K562 (cell line): ENCODE measurements at regions not wholly inside any gene's neighbourhood (a gene's known extent, or its start where the extent isn't known, plus 50 kb on each side); places are given as distances from the start of the nearest gene placed in this dataset.

Experiments
- ATAC-seq: fragments of 200-7000 bp; cut with Tn5 transposase; 3 replicates; pipeline ENCODE4 v1.9.1; 2020; ENCODE audit warnings: moderate library complexity
- BruUV-seq: library from RNA; stranded (reverse); fragments of 400-500 nt; replicated peaks from 2 replicates; lab custom pipeline; 2021; lab: Mats Ljungman, UMichigan
- CTCF ChIA-PET: fragments of 300-600 bp; formaldehyde crosslinking; extraction: SDS; loops from one replicate; lab custom pipeline; 2021; ENCODE audit warnings: low intra/inter-chr PET ratio; lab: Yijun Ruan, JAX
- POLR2A ChIA-PET: fragments of 300-600, 350-650 bp; sonication (Branson Sonifier 250); formaldehyde crosslinking; extraction: SDS; loops from one replicate; lab custom pipeline; 2021; ENCODE audit warnings: antibody characterized with exemption, inconsistent platforms; lab: Yijun Ruan, JAX
- DNase-seq, 4 experiments: peaks; one replicate each; pipeline versions ENCODE4 v3.0.0 to v3.0.0-alpha.2; 2011 to 2018; ENCODE audit warnings: low spot score in 3 of 4, mixed read lengths in 3 of 4; ENCODE audit errors: extremely low read depth in 1 of 4
- FAIRE-seq: peaks from 2 replicates; lab custom pipeline; 2011; peaks lifted over from hg19 to GRCh38; lab: Jason Lieb, UNC
- H2AFZ ChIP-seq: 2 replicates; pipeline ENCODE4 v1.6.0; 2011; ENCODE audit warnings: low read depth, low read length, control low read depth, inconsistent platforms
- H3K27ac ChIP-seq: fragments of 200-600 bp; 3 replicates; pipeline ENCODE4 v1.8.0; 2011; ENCODE audit warnings: low read depth, mild to moderate bottlenecking, control low read depth, inconsistent platforms, low read length, moderate library complexity, mixed read lengths; ENCODE audit errors: extremely low read depth
- H3K27me3 ChIP-seq, 2 experiments: fragments of 300-600 bp in 1 of 2; 2 replicates in 1 of 2; 3 replicates in 1 of 2; pipeline versions ENCODE4 v1.6.0 to v1.8.0; 2011; ENCODE audit warnings: inconsistent platforms in 2 of 2, low read length in 2 of 2, mild to moderate bottlenecking in 1 of 2, mixed read lengths in 1 of 2, moderate library complexity in 1 of 2; ENCODE audit not compliant: control insufficient read depth in 2 of 2, insufficient read depth in 2 of 2
- H3K36me3 ChIP-seq: fragments of 300-600 bp; 3 replicates; pipeline ENCODE4 v1.8.0; 2011; ENCODE audit warnings: mild to moderate bottlenecking, low read length, inconsistent platforms; ENCODE audit not compliant: control insufficient read depth, insufficient read depth
- H3K4me1 ChIP-seq, 2 experiments: fragments of 200-600 bp in 1 of 2; replicated peaks in 1 of 2; 2 replicates in 1 of 2; 3 replicates in 1 of 2; pipeline versions ENCODE4 v1.5.1 to v1.8.0; 2011; ENCODE audit warnings: inconsistent platforms in 2 of 2, low read length in 2 of 2, mild to moderate bottlenecking in 1 of 2, mixed read lengths in 1 of 2, moderate library complexity in 1 of 2; ENCODE audit not compliant: control insufficient read depth in 2 of 2, insufficient read depth in 2 of 2
- H3K4me2 ChIP-seq: 2 replicates; pipeline ENCODE4 v1.6.1; 2011; ENCODE audit warnings: low read length, control low read depth, inconsistent platforms, mixed read lengths; ENCODE audit not compliant: insufficient read depth
- H3K4me3 ChIP-seq: fragments of 200-600 bp; sonication (generic), shearing (Covaris generic); 2 replicates; pipeline ENCODE4 v1.5.1; 2016; ENCODE audit warnings: control low read depth, inconsistent platforms
- H3K79me2 ChIP-seq: fragments of 200-600 bp; 3 replicates; pipeline ENCODE4 v1.8.0; 2011; ENCODE audit warnings: low read length, inconsistent platforms; ENCODE audit not compliant: control insufficient read depth, insufficient read depth
- H3K9ac ChIP-seq, 2 experiments: 2 replicates each; pipeline versions ENCODE4 v1.6.0 to v1.6.1; 2011; ENCODE audit warnings: low read depth in 2 of 2, low read length in 2 of 2, control low read depth in 1 of 2, inconsistent platforms in 1 of 2, mild to moderate bottlenecking in 1 of 2, mixed read lengths in 1 of 2; ENCODE audit not compliant: insufficient read depth in 1 of 2
- H3K9me1 ChIP-seq: one replicate; pipeline ENCODE4 v1.6.0; 2011; ENCODE audit warnings: inconsistent platforms, mild to moderate bottlenecking, low read length, moderate library complexity; ENCODE audit not compliant: control insufficient read depth, insufficient read depth
- H3K9me3 ChIP-seq: replicated peaks from 2 replicates; pipeline ENCODE4 v1.5.1; 2011; ENCODE audit warnings: low read depth, low read length, inconsistent platforms; ENCODE audit not compliant: control insufficient read depth, insufficient read depth
- H4K20me1 ChIP-seq: replicated peaks from 2 replicates; pipeline ENCODE4 v1.6.1; 2011; ENCODE audit warnings: low read length, inconsistent platforms, mixed read lengths; ENCODE audit not compliant: control insufficient read depth, insufficient read depth
- KAT2B ChIP-seq: IDR thresholded peaks from one replicate; pipeline ENCODE4 v1.6.1; 2012; ENCODE audit warnings: low read depth, mild to moderate bottlenecking, control low read depth, inconsistent platforms, low read length, moderate library complexity
- MYNN ChIP-seq, 2 experiments: sonication (generic); formaldehyde crosslinking in 1 of 2; IDR thresholded peaks; 2 replicates each; pipeline versions ENCODE4 v1.5.0 to v1.6.1; 2016 to 2020; ENCODE audit warnings: antibody characterized with exemption in 1 of 2, missing genetic modification reagents in 1 of 2
- NFYB ChIP-seq: IDR thresholded peaks from 2 replicates; pipeline ENCODE4 v1.6.1; 2011; ENCODE audit warnings: mild to moderate bottlenecking, moderate library complexity; ENCODE audit not compliant: insufficient read length; ENCODE audit errors: extremely low read depth
- SAP30 ChIP-seq: fragments of 200-600 bp; sonication (generic); IDR thresholded peaks from 2 replicates; pipeline ENCODE4 v1.6.1; 2012; ENCODE audit warnings: borderline replicate concordance, low read depth, mild to moderate bottlenecking, moderate library complexity, low read length, control low read depth, inconsistent platforms; ENCODE audit not compliant: insufficient read depth, poor library complexity, severe bottlenecking
- ZBED1 ChIP-seq: IDR thresholded peaks from 2 replicates; pipeline ENCODE4 v1.6.1; 2014
- WGBS: fragments of 100-300 bp; shearing (Covaris generic); methylation state at CpG from one replicate; pipeline ENCODE4 v1.1.6; 2016; ENCODE audit warnings: low coverage, mixed read lengths; ENCODE audit not compliant: insufficient coverage; ENCODE audit errors: missing lambda C conversion rate; 5-methylcytosine and 5-hydroxymethylcytosine counted together
- in situ Hi-C: fragments of 300-500 bp; cut with MboI; formaldehyde crosslinking; loops from 4 replicates; pipeline ENCODE4 v1.15.0; 2018; ENCODE audit warnings: inconsistent platforms, mixed read lengths
- intact Hi-C: fragments of 100-400 bp; cut with micrococcal nuclease; formaldehyde crosslinking; loops from 2 replicates; pipeline ENCODE4 v1.14.2; 2022
- TF ChIP-seq, protein P1 (sequence below): sonication (generic); IDR thresholded peaks from 2 replicates; pipeline ENCODE4 v1.6.1; 2016
- TF ChIP-seq, protein P2 (sequence below): fragments of 250-450 bp; sonication (Bioruptor Pico); IDR thresholded peaks from 2 replicates; pipeline ENCODE4 v1.8.0; 2022; ENCODE audit warnings: moderate library complexity, mild to moderate bottlenecking, inconsistent platforms

DNA sequence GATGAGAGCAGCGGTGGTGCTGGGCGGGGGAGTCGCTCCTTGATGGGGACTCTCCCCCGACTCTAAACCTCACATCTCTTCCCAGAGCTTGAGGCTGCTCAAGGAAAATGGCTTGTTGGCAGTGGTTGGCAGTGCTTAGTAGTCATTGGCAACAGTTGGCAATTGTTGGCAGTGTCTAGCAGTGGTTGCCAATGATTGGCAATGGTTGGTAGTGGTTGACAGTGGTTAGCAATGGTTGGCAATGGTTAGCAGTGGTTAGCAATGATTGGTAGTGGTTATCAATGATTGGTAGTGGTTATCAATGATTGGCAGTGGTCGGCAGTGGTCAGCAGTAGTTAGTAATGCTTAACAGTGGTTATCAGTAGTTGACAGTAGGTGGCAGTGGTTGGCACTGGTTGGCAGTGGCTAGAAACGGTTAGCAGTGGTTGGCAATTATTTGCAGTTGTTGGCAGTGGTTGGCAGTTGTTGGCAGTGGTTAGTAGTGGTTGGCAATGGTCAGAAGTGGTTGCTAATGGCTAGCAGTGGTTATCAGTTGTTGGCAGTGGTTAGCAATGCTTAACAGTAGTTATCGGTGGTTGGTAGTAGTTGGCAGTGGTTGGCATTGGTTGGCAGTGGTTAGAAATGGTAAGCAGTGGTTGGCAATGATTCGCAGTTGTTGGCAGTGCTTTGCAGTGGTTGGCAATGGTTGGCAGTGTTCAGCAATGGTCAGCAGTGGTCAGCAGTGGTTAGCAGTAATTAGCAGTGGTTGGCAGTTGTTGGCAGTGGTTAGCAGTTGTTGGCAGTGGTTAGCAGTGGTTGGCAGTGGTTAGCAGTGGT is 85.4 kb upstream of the OTOS start:
- Histone ChIP-seq H3K27me3 (peaks cover 0 to 16% of the 10 kb centered on the region in 2 experiments; a peak in 2 of 5 replicates), H4K20me1 (no peaks in the 10 kb centered on the region), H3K9me3 (no peaks in the 10 kb centered on the region; the same call in 1 of the 2 replicates), H3K4me1 (no peaks in the 10 kb centered on the region), H3K79me2 (no peaks in the 10 kb centered on the region), H2AFZ (no peak overlapping the region), H3K36me3 (no peaks in the 10 kb centered on the region), H3K27ac (no peak overlapping the region), H3K9ac (no peak overlapping the region), H3K4me2 (no peak overlapping the region), H3K4me3 (no peak overlapping the region), H3K9me1 (no peaks in the 10 kb centered on the region)
- BruUV-seq: no TSS peak
- under 1% methylated on average over 8 of the region's 8 CpGs for whole genome bisulfite sequencing
- intact Hi-C loops: no loop called here
- ChIA-PET POLR2A (no interaction called here), CTCF (no interaction called here)
- ATAC-seq (no peak), FAIRE-seq (no peak), DNase-seq (no peak)
- in situ Hi-C loops: no loop called here
- no peak for TF ChIP-seq MYNN (IDR thresholded peaks at IDR 0.05)
- TF ChIP-seq MYNN (CRISPR knock-in tag; IDR thresholded peaks at IDR 0.05): no peak
- no peak for TF ChIP-seq KAT2B
- no peak for TF ChIP-seq SAP30
- TF ChIP-seq ZBED1: no peak
- TF ChIP-seq, protein P1, sequence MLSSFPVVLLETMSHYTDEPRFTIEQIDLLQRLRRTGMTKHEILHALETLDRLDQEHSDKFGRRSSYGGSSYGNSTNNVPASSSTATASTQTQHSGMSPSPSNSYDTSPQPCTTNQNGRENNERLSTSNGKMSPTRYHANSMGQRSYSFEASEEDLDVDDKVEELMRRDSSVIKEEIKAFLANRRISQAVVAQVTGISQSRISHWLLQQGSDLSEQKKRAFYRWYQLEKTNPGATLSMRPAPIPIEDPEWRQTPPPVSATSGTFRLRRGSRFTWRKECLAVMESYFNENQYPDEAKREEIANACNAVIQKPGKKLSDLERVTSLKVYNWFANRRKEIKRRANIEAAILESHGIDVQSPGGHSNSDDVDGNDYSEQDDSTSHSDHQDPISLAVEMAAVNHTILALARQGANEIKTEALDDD: 0 out of 2 replicates have a peak, but pooled peaks have one; percentile 6
- TF ChIP-seq, protein P2, sequence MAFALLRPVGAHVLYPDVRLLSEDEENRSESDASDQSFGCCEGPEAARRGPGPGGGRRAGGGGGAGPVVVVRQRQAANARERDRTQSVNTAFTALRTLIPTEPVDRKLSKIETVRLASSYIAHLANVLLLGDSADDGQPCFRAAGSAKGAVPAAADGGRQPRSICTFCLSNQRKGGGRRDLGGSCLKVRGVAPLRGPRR (CRISPR knock-in tag): no peak
- no peak for TF ChIP-seq NFYB
